Glomerular visceral epithelial cell (primary cell): ENCODE measurements at regions not wholly inside any gene's neighbourhood (a gene's known extent, or its start where the extent isn't known, plus 50 kb on each side); places are given as distances from the start of the nearest gene placed in this dataset.
"Not testable (repeated sequence)": the region's sequence is repeated elsewhere in the genome, so short reads cannot be mapped to it uniquely, and the experiment has no call there.

Source experiments
- DNase-seq: peaks from one replicate; pipeline ENCODE4 v3.0.0-alpha.2; 2016; ENCODE audit errors: extremely low spot score

GRCh38 chrX:25640276-25640675 is 497.9 kb upstream of the MAGEB18 start:
- no peak for DNase-seq

- DNase-seq, result no peak
These were observed 492.0 kb upstream of the MAGEB18 start for GRCh38 chrX:25646156-25646555.

GRCh38 chrX:25648790-25649189 is 489.4 kb upstream of the MAGEB18 start:
- no peak for DNase-seq

- no peak for DNase-seq
These were observed 487.8 kb upstream of the MAGEB18 start for GRCh38 chrX:25650216-25650820.

- no peak for DNase-seq
These were observed 478.8 kb upstream of the MAGEB18 start for GRCh38 chrX:25659317-25659716.

GRCh38 chrX:25663701-25664100 is 474.4 kb upstream of the MAGEB18 start:
- DNase-seq, result no peak

GRCh38 chrX:25665431-25665830 is 472.7 kb upstream of the MAGEB18 start:
- no peak for DNase-seq

GRCh38 chrX:25667681-25668080 is 470.5 kb upstream of the MAGEB18 start:
- no peak for DNase-seq

- DNase-seq, result no peak
These were observed 463.4 kb upstream of the MAGEB18 start for GRCh38 chrX:25674776-25675175.

GRCh38 chrX:25701876-25702275 is 436.3 kb upstream of the MAGEB18 start:
- DNase-seq, result no peak

- no peak for DNase-seq
These were observed 421.0 kb upstream of the MAGEB18 start for GRCh38 chrX:25717122-25717521.

- DNase-seq, result peak; percentile 9
These were observed 416.6 kb upstream of the MAGEB18 start for GRCh38 chrX:25721564-25721963.

GRCh38 chrX:25726539-25726938 is 411.6 kb upstream of the MAGEB18 start:
- peak; percentile 6 for DNase-seq

GRCh38 chrX:25733148-25733547 is 405.0 kb upstream of the MAGEB18 start:
- DNase-seq, result no peak

- DNase-seq, result no peak
These were observed 400.6 kb upstream of the MAGEB18 start for GRCh38 chrX:25737540-25737939.

- DNase-seq, result no peak
These were observed 395.8 kb upstream of the MAGEB18 start for GRCh38 chrX:25742334-25742733.

GRCh38 chrX:25754399-25754798 is 383.7 kb upstream of the MAGEB18 start:
- no peak for DNase-seq

- DNase-seq, result no peak
These were observed 382.9 kb upstream of the MAGEB18 start for GRCh38 chrX:25755194-25755593.

GRCh38 chrX:25762656-25763055 is 375.5 kb upstream of the MAGEB18 start:
- no peak for DNase-seq

GRCh38 chrX:25771853-25772252 is 366.3 kb upstream of the MAGEB18 start:
- not testable (repeated sequence) for DNase-seq

- not testable (repeated sequence) for DNase-seq
These were observed 340.3 kb upstream of the MAGEB18 start for GRCh38 chrX:25797796-25798195.

GRCh38 chrX:25805744-25806143 is 332.4 kb upstream of the MAGEB18 start:
- DNase-seq, result no peak

- DNase-seq, result no peak
These were observed 331.1 kb upstream of the MAGEB18 start for GRCh38 chrX:25807022-25807421.

- DNase-seq, result peak; percentile 14
These were observed 327.9 kb upstream of the MAGEB18 start for GRCh38 chrX:25810202-25810601.
